HepG2 (cell line): ENCODE measurements at regions not wholly inside any gene's neighbourhood (a gene's known extent, or its start where the extent isn't known, plus 50 kb on each side); places are given as distances from the start of the nearest gene placed in this dataset.

Source experiments
- ATAC-seq: fragments of 200-7000 bp; cut with Tn5 transposase; 3 replicates; pipeline ENCODE4 v1.9.1; 2020; ENCODE audit warnings: mild to moderate bottlenecking, moderate library complexity
- BruUV-seq: library from RNA; stranded (reverse); fragments of 400-500 nt; replicated peaks from 2 replicates; lab custom pipeline; 2021; lab: Mats Ljungman, UMichigan
- CTCF ChIA-PET: fragments of 300-600 bp; formaldehyde crosslinking; extraction: SDS; loops from one replicate; lab custom pipeline; 2021; ENCODE audit warnings: low total read pairs, inconsistent platforms, low intra/inter-chr PET ratio; lab: Yijun Ruan, JAX
- POLR2A ChIA-PET: fragments of 350-600 bp; sonication (Branson Sonifier 250); formaldehyde crosslinking; loops from one replicate; lab custom pipeline; 2020; ENCODE audit warnings: antibody characterized with exemption, inconsistent platforms; lab: Yijun Ruan, JAX
- DNase-seq: peaks from one replicate; pipeline ENCODE4 v3.0.0-alpha.2; 2015; ENCODE audit warnings: low spot score
- FAIRE-seq: peaks from 3 replicates; lab custom pipeline; 2011; peaks lifted over from hg19 to GRCh38; lab: Jason Lieb, UNC
- H2AFZ ChIP-seq: one replicate; pipeline ENCODE4 v1.6.1; 2011; ENCODE audit warnings: low read length, inconsistent platforms
- H3K27ac ChIP-seq: fragments of 300-600 bp; 3 replicates; pipeline ENCODE4 v1.8.0; 2011; ENCODE audit warnings: mixed run types, mild to moderate bottlenecking, mixed read lengths, low read length, inconsistent platforms; ENCODE audit not compliant: insufficient read depth; ENCODE audit errors: extremely low read length
- H3K27me3 ChIP-seq, 2 experiments: fragments of 200-600 bp in 1 of 2; 2 replicates in 1 of 2; 3 replicates in 1 of 2; pipeline versions ENCODE4 v1.6.0 to v1.8.0; 2011; ENCODE audit warnings: low read length in 2 of 2, mild to moderate bottlenecking in 2 of 2, moderate library complexity in 2 of 2, inconsistent platforms in 1 of 2; ENCODE audit not compliant: insufficient read depth in 2 of 2, control insufficient read depth in 1 of 2
- H3K36me3 ChIP-seq, 2 experiments: fragments of 200-600 bp in 1 of 2; replicated peaks in 1 of 2; 2 replicates in 1 of 2; 3 replicates in 1 of 2; pipeline versions ENCODE4 v1.5.1 to v1.8.0; 2011; ENCODE audit warnings: low read length in 2 of 2, inconsistent platforms in 1 of 2; ENCODE audit not compliant: insufficient read depth in 2 of 2, control insufficient read depth in 1 of 2
- H3K4me1 ChIP-seq: 2 replicates; pipeline ENCODE4 v1.5.1; 2012; ENCODE audit warnings: low read length, inconsistent platforms; ENCODE audit not compliant: insufficient read depth
- H3K4me2 ChIP-seq: 2 replicates; pipeline ENCODE4 v1.6.0; 2011; ENCODE audit warnings: low read depth, low read length, inconsistent platforms
- H3K4me3 ChIP-seq, 3 experiments: fragments of 200-600 bp in 1 of 3; sonication (generic), shearing (Covaris generic) in 1 of 3; replicated peaks in 1 of 3; 2 replicates each; pipeline ENCODE4 v1.5.1; 2011 to 2016; ENCODE audit warnings: low read length in 3 of 3, inconsistent platforms in 2 of 3, low read depth in 2 of 3, mild to moderate bottlenecking in 2 of 3, control low read depth in 1 of 3, mixed read lengths in 1 of 3; ENCODE audit not compliant: insufficient read depth in 1 of 3
- H3K79me2 ChIP-seq: one replicate; pipeline ENCODE4 v1.6.1; 2011; ENCODE audit warnings: low read length, inconsistent platforms; ENCODE audit not compliant: insufficient read depth
- H3K9ac ChIP-seq: 2 replicates; pipeline ENCODE4 v1.6.0; 2011; ENCODE audit warnings: mild to moderate bottlenecking, low read depth, low read length, inconsistent platforms; ENCODE audit not compliant: insufficient read depth
- H3K9me3 ChIP-seq: 2 replicates; pipeline ENCODE4 v1.5.1; 2012; ENCODE audit warnings: mild to moderate bottlenecking, low read length
- H4K20me1 ChIP-seq: 2 replicates; pipeline ENCODE4 v1.6.0; 2011; ENCODE audit warnings: inconsistent platforms, mild to moderate bottlenecking, low read length, moderate library complexity; ENCODE audit not compliant: insufficient read depth
- ATF3 ChIP-seq: sonication (generic); formaldehyde crosslinking; IDR thresholded peaks from 2 replicates; pipeline ENCODE4 v1.4.0; 2020; ENCODE audit warnings: missing genetic modification reagents
- HBP1 ChIP-seq: IDR thresholded peaks from 2 replicates; pipeline ENCODE4 v1.6.1; 2016; ENCODE audit warnings: low read depth, control low read depth
- KLF11 ChIP-seq: IDR thresholded peaks from 2 replicates; pipeline ENCODE4 v1.6.1; 2016; ENCODE audit warnings: missing compliant biosample characterization
- KLF15 ChIP-seq: sonication (generic); formaldehyde crosslinking; IDR thresholded peaks from 2 replicates; pipeline ENCODE4 v1.8.1; 2023; ENCODE audit warnings: borderline replicate concordance, mild to moderate bottlenecking, inconsistent platforms, missing genetic modification reagents, mixed read lengths
- ZNF883 ChIP-seq: sonication (generic); formaldehyde crosslinking; IDR thresholded peaks from 2 replicates; pipeline ENCODE4 v1.5.1; 2020; ENCODE audit warnings: mild to moderate bottlenecking, missing genetic modification reagents; ENCODE audit errors: not compliant biosample characterization
- WGBS: methylation state at CpG from one replicate; pipeline ENCODE4 v1.1.6; 2017; ENCODE audit warnings: low lambda C conversion rate; 5-methylcytosine and 5-hydroxymethylcytosine counted together
- in situ Hi-C: cut with HindIII; loops from 2 replicates; pipeline ENCODE4 v1.10.0; 2017; ENCODE audit warnings: low pct_unique_long_range_greater_than_20kb; ENCODE audit not compliant: extremely low pct_ligation_motif_present
- intact Hi-C: fragments of 100-400 bp; cut with micrococcal nuclease; formaldehyde crosslinking; loops from one replicate; pipeline ENCODE4 v1.10.0; 2022; ENCODE audit not compliant: unreplicated experiment

DNA sequence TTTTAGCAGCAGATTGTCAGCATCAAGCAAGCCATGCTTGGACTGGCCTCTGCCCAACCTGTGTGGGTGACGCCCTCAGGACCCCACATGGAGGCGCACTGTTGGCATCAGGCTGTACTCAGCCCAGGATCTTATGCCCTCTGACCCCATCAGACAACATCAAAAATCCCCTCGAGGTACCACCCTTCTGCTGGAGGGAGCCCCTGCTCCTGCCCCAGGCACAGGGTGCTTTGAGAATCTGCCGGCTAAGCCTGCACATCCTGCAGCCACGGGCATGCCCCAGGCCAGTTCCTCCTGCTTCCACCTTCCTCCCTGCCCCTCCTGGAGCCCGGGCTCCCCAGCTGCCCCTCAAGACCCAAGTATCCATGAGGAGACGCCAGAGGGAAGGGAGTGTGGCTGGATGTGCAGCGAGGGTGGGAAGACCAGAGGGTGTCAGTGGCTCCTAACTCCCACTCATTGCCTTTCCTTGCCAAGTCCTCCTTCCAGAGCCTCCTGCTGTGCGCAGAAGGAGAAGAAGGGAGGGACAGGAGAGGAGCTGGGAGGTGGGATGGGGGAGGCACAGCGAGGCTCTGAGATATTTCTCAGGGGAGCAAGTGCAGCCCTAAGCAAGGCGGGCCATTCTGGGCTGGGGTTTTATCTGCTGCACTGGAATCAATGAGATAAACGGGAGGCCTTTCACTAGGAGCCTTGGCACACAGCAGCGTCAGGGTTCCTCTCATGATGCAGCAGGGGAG is 77.4 kb upstream of the CST7 start:
- ChIA-PET CTCF (no interaction called here), POLR2A (no interaction called here)
- no peak for ATAC-seq
- H4K20me1 ChIP-seq = no peaks in the 10 kb centered on the region; the same call in 1 of the 2 replicates
- WGBS = 15% methylated on average over 12 of the region's 13 CpGs
- TF ChIP-seq KLF11 (CRISPR knock-in tag) (no peak), HBP1 (CRISPR knock-in tag) (no peak), ATF3 (CRISPR knock-in tag) (no peak), KLF15 (CRISPR knock-in tag) (no peak), ZNF883 (CRISPR knock-in tag) (no peak)
- no peak for FAIRE-seq
- H2AFZ ChIP-seq = no peak overlapping the region
- in situ Hi-C loops (no loop called here), intact Hi-C loops (no loop called here)
- no TSS peak for BruUV-seq
- H3K9me3 ChIP-seq = no peaks in the 10 kb centered on the region
- DNase-seq = no peak
- peaks cover 14 to 25% of the 10 kb centered on the region in 2 experiments; a peak in 2 of 5 replicates for H3K27me3 ChIP-seq
- H3K4me2 ChIP-seq = no peak overlapping the region
- peaks cover 8% of the 10 kb centered on the region for H3K4me1 ChIP-seq
- no peak overlapping the region for H3K9ac ChIP-seq
- no peak overlapping the region for H3K4me3 ChIP-seq
- H3K27ac ChIP-seq = no peak overlapping the region
- H3K79me2 ChIP-seq = no peaks in the 10 kb centered on the region
- no peaks in the 10 kb centered on the region for H3K36me3 ChIP-seq
